Esophagus squamous epithelium (tissue), 5 donors: ENCODE measurements at regions not wholly inside any gene's neighbourhood (a gene's known extent, or its start where the extent isn't known, plus 50 kb on each side); places are given as distances from the start of the nearest gene placed in this dataset.

Source experiments
- DNase-seq: peaks from one replicate; lab custom pipeline; 2025; lab: John Stamatoyannopoulos, UW
- H3K27ac ChIP-seq, 4 donors: fragments of 200-600 bp; sonication (generic); one replicate each; pipeline ENCODE4 v1.5.1; 2016 to 2019; ENCODE audit warnings: mild to moderate bottlenecking in 1 of 4
- H3K27me3 ChIP-seq, 4 donors: fragments of 200-600 bp; sonication (generic); 1 replicate in 3 of 4; 2 replicates in 1 of 4; pipeline versions ENCODE4 v1.5.1 to v1.6.0; 2017 to 2021; ENCODE audit warnings: antibody characterized with exemption in 1 of 4
- H3K36me3 ChIP-seq, 3 donors: fragments of 200-600 bp; sonication (generic); one replicate each; pipeline ENCODE4 v1.5.1; 2016 to 2019
- H3K4me1 ChIP-seq, 3 donors: fragments of 200-600 bp; sonication (generic); one replicate each; pipeline ENCODE4 v1.5.1; 2017 to 2019
- H3K4me3 ChIP-seq, 4 donors: fragments of 200-600 bp; sonication (generic); 1 replicate in 3 of 4; 2 replicates in 1 of 4; pipeline ENCODE4 v1.5.1; 2016 to 2019; ENCODE audit warnings: mild to moderate bottlenecking in 2 of 4, moderate library complexity in 1 of 4
- H3K9me3 ChIP-seq, 3 donors: fragments of 200-600 bp; sonication (generic); one replicate each; pipeline ENCODE4 v1.5.1; 2016 to 2019
- CTCF ChIP-seq, 6 experiments: fragments of 450-650 bp in 4 of 6; fragments of 200-600 bp in 2 of 6; sonication (generic) in 2 of 6; IDR thresholded peaks; one replicate each; pipeline ENCODE4 v1.5.1; 2016 to 2019; ENCODE audit warnings: antibody characterized with exemption in 6 of 6, mild to moderate bottlenecking in 4 of 6, moderate library complexity in 4 of 6
- POLR2A ChIP-seq, 4 donors: fragments of 450-650 bp; IDR thresholded peaks; one replicate each; pipeline ENCODE4 v1.6.1; 2017; ENCODE audit warnings: antibody characterized with exemption in 4 of 4, mild to moderate bottlenecking in 4 of 4, moderate library complexity in 3 of 4
- WGBS, 2 donors: methylation state at CpG; one replicate each; pipeline ENCODE4 v1.1.5; 2018; 5-methylcytosine and 5-hydroxymethylcytosine counted together
- intact Hi-C: fragments of 100-400 bp; cut with DNase I; formaldehyde crosslinking; loops from one replicate; pipeline ENCODE4 v1.15.0; 2022
- donor health status: DM: yes; HTN: yes; CAD: no.

- DNase-seq, result no peak
- no peak overlapping the region for H3K4me3 ChIP-seq
- H3K4me1 ChIP-seq, result no peaks in the 10 kb centered on the region
- no peaks in the 10 kb centered on the region for H3K36me3 ChIP-seq
- no peak overlapping the region for H3K27ac ChIP-seq
- intact Hi-C loops, result no loop called here
- H3K9me3 ChIP-seq, result peaks cover 0 to 35% (median 24%) of the 10 kb centered on the region in 3 donors
- TF ChIP-seq CTCF (IDR thresholded peaks at IDR 0.05) (no peak), POLR2A (IDR thresholded peaks at IDR 0.05) (no peak)
- no peaks in the 10 kb centered on the region for H3K27me3 ChIP-seq
- 68 to 74% methylated on average over 6 of the region's 6 CpGs for WGBS, 2 donors
Observed at GRCh38 chr12:31845613-31846322, 113.4 kb upstream of the RESF1 start.

- 65 to 81% methylated on average over 6 of the region's 6 CpGs for WGBS, 2 donors
- no peak for TF ChIP-seq POLR2A (IDR thresholded peaks at IDR 0.05)
- no peak for TF ChIP-seq CTCF (IDR thresholded peaks at IDR 0.05)
Observed at GRCh38 chr12:31843398-31844095, 114.7 kb upstream of the AMN1 start.

GRCh38 chr12:31837913-31838312, 109.1 kb upstream of the AMN1 start:
- TF ChIP-seq CTCF (IDR thresholded peaks at IDR 0.05) (no peak), POLR2A (IDR thresholded peaks at IDR 0.05) (no peak)
- WGBS, 2 donors, result 84 to 86% methylated on average over 3 of the region's 3 CpGs
- Histone ChIP-seq H3K27me3 (no peaks in the 10 kb centered on the region), H3K36me3 (no peaks in the 10 kb centered on the region), H3K4me3 (no peak overlapping the region), H3K4me1 (peaks cover 0 to 4% (median 0%) of the 10 kb centered on the region in 3 donors), H3K27ac (no peak overlapping the region), H3K9me3 (no peaks in the 10 kb centered on the region)
- intact Hi-C loops, result no loop called here
- DNase-seq, result no peak

More at GRCh38 chr12:31843398-31844095, 114.7 kb upstream of the AMN1 start:
- intact Hi-C loops, result no loop called here
- Histone ChIP-seq H3K27me3 (no peaks in the 10 kb centered on the region), H3K4me3 (no peak overlapping the region), H3K9me3 (peaks cover 0 to 14% (median 8%) of the 10 kb centered on the region in 3 donors), H3K27ac (no peak overlapping the region), H3K36me3 (no peaks in the 10 kb centered on the region), H3K4me1 (no peaks in the 10 kb centered on the region)
- DNase-seq, result no peak

GRCh38 chr12:31835276-31835882, 106.6 kb upstream of the AMN1 start:
- H3K27ac ChIP-seq, result no peak overlapping the region
- WGBS, 2 donors, result 48 to 65% methylated on average over 5 of the region's 5 CpGs
- no peaks in the 10 kb centered on the region for H3K27me3 ChIP-seq
- H3K4me3 ChIP-seq, result no peak overlapping the region
- intact Hi-C loops, result no loop called here
- TF ChIP-seq POLR2A (IDR thresholded peaks at IDR 0.05) (no peak), CTCF (IDR thresholded peaks at IDR 0.05) (no peak)
- DNase-seq, result no peak
- H3K9me3 ChIP-seq, result peaks cover 0 to 6% (median 0%) of the 10 kb centered on the region in 3 donors
- peaks cover 0 to 6% (median 0%) of the 10 kb centered on the region in 3 donors for H3K4me1 ChIP-seq
- no peaks in the 10 kb centered on the region for H3K36me3 ChIP-seq

GRCh38 chr12:31834150-31834549, 105.3 kb upstream of the AMN1 start:
- H3K4me1 ChIP-seq, result peaks cover 0 to 6% (median 0%) of the 10 kb centered on the region in 3 donors
- intact Hi-C loops, result no loop called here
- no peaks in the 10 kb centered on the region for H3K36me3 ChIP-seq
- H3K4me3 ChIP-seq, result no peak overlapping the region
- TF ChIP-seq CTCF (IDR thresholded peaks at IDR 0.05), result no peak
- TF ChIP-seq POLR2A (IDR thresholded peaks at IDR 0.05), result no peak
- WGBS, 2 donors, result 83 to 92% methylated on average over 7 of the region's 7 CpGs
- DNase-seq, result no peak
- no peak overlapping the region for H3K27ac ChIP-seq
- no peaks in the 10 kb centered on the region for H3K27me3 ChIP-seq
- peaks cover 0 to 6% (median 0%) of the 10 kb centered on the region in 3 donors for H3K9me3 ChIP-seq
